DND-41 (cell line): ENCODE measurements at regions not wholly inside any gene's neighbourhood (a gene's known extent, or its start where the extent isn't known, plus 50 kb on each side); places are given as distances from the start of the nearest gene placed in this dataset.

Experiments
- EZH2 ChIP-seq: IDR thresholded peaks from 3 replicates; pipeline ENCODE4 v1.6.1; 2012; ENCODE audit warnings: borderline replicate concordance, low read depth, mild to moderate bottlenecking, moderate library complexity, low read length, inconsistent platforms; ENCODE audit not compliant: severe bottlenecking
- TF ChIP-seq, protein P1 (sequence below): IDR thresholded peaks from 2 replicates; pipeline ENCODE4 v1.5.1; 2012; ENCODE audit warnings: borderline replicate concordance, low read length, moderate library complexity, mild to moderate bottlenecking; ENCODE audit not compliant: poor library complexity, severe bottlenecking; ENCODE audit errors: extremely low read depth

DNA sequence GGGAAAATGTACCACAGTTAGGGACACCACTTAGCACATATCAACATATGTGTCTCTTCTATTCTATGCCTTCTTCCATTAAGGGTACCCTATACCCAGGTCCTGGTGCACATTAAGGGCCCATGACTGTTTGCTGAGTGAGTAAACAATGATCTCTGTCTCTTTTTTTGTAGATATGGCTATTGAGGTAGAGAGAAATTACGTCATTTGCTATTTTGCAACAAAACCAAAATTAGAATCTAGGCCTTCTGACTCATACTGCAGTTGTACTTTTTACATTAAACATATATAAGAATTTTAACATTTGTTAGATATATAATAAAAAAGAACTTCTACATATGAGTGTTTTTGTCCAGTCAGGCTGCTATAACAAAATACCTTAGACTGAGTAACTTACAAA lies 683.2 kb upstream of the LRRN3 start:
- TF ChIP-seq EZH2, result no peak
- TF ChIP-seq, protein P1, sequence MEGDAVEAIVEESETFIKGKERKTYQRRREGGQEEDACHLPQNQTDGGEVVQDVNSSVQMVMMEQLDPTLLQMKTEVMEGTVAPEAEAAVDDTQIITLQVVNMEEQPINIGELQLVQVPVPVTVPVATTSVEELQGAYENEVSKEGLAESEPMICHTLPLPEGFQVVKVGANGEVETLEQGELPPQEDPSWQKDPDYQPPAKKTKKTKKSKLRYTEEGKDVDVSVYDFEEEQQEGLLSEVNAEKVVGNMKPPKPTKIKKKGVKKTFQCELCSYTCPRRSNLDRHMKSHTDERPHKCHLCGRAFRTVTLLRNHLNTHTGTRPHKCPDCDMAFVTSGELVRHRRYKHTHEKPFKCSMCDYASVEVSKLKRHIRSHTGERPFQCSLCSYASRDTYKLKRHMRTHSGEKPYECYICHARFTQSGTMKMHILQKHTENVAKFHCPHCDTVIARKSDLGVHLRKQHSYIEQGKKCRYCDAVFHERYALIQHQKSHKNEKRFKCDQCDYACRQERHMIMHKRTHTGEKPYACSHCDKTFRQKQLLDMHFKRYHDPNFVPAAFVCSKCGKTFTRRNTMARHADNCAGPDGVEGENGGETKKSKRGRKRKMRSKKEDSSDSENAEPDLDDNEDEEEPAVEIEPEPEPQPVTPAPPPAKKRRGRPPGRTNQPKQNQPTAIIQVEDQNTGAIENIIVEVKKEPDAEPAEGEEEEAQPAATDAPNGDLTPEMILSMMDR, result no peak
